Right atrium auricular region (tissue), 2 donors: ENCODE measurements at regions not wholly inside any gene's neighbourhood (a gene's known extent, or its start where the extent isn't known, plus 50 kb on each side); places are given as distances from the start of the nearest gene placed in this dataset.

Experiments
- DNase-seq: peaks from one replicate; pipeline ENCODE4 v3.0.0-alpha.2; 2019; ENCODE audit warnings: low spot score
- H3K27ac ChIP-seq, 2 donors: fragments of 200-600 bp; sonication (generic); 1 replicate in 1 of 2; 2 replicates in 1 of 2; pipeline ENCODE4 v1.5.1; 2016 to 2019
- H3K27me3 ChIP-seq, 2 donors: fragments of 200-600 bp; sonication (generic); one replicate each; pipeline versions ENCODE4 v1.5.1 to v1.6.0; 2017 to 2019
- H3K36me3 ChIP-seq: fragments of 200-600 bp; sonication (generic); one replicate; pipeline ENCODE4 v1.5.1; 2016
- H3K4me1 ChIP-seq, 2 donors: fragments of 200-600 bp; sonication (generic); one replicate each; pipeline versions ENCODE4 v1.5.1 to v1.6.0; 2017 to 2019
- H3K4me3 ChIP-seq, 2 donors: fragments of 200-600 bp; sonication (generic); 1 replicate in 1 of 2; 2 replicates in 1 of 2; pipeline ENCODE4 v1.5.1; 2017 to 2019; ENCODE audit warnings: mild to moderate bottlenecking in 1 of 2, moderate library complexity in 1 of 2
- H3K9me3 ChIP-seq, 2 donors: fragments of 200-600 bp; sonication (generic); one replicate each; pipeline ENCODE4 v1.5.1; 2019
- CTCF ChIP-seq, 2 donors: fragments of 200-600 bp; sonication (generic); IDR thresholded peaks; one replicate each; pipeline ENCODE4 v1.5.1; 2019; ENCODE audit warnings: antibody characterized with exemption in 2 of 2

- no peak for TF ChIP-seq CTCF (IDR thresholded peaks at IDR 0.05)
- Histone ChIP-seq H3K9me3 (no peaks in the 10 kb centered on the region), H3K27ac (no peak overlapping the region), H3K27me3 (no peaks in the 10 kb centered on the region), H3K4me3 (no peak overlapping the region), H3K36me3 (no peaks in the 10 kb centered on the region), H3K4me1 (no peaks in the 10 kb centered on the region)
- DNase-seq: no peak
Measured at GRCh38 chr18:71249791-71250190, 960.9 kb downstream of the SOCS6 start.

GRCh38 chr18:71242981-71243380 lies 954.1 kb downstream of the SOCS6 start:
- H3K27ac ChIP-seq: no peak overlapping the region
- no peak for TF ChIP-seq CTCF (IDR thresholded peaks at IDR 0.05)
- no peaks in the 10 kb centered on the region for H3K4me1 ChIP-seq
- no peaks in the 10 kb centered on the region for H3K27me3 ChIP-seq
- no peaks in the 10 kb centered on the region for H3K9me3 ChIP-seq
- DNase-seq: no peak
- no peak overlapping the region for H3K4me3 ChIP-seq
- H3K36me3 ChIP-seq: no peaks in the 10 kb centered on the region

DNA sequence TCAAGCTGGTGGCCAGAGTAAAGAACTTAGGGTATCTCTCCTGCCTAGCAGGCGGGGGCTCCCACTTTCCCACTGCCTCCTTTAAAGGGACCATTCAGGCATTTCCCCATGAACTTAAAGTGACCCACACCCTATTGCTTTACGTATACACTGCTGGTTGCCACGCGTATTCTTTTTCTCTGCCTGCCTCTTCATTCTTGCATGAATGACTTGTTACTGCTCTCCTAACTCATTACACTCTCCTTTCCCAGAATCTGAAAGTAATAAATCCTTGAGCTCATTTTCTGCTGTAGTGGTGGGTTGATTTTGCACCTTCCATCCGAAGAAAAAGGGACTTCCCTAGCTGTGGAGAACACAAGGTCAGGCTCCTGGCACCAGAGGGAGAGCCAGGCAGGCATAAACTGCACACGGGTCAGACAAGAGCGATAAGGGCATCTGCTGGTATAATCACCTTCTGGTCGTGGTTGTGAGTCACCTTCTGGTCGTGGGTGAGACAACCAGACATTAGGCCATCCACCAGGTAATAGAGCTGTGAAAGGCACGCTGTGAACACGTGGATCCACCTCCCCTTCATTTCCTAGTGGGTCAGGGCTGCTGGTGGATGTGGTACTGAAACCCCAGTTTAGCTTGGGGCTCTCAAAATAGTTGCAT lies 950.3 kb downstream of the SOCS6 start:
- H3K27me3 ChIP-seq: no peaks in the 10 kb centered on the region
- no peak overlapping the region for H3K27ac ChIP-seq
- no peak overlapping the region for H3K4me3 ChIP-seq
- no peaks in the 10 kb centered on the region for H3K36me3 ChIP-seq
- H3K9me3 ChIP-seq: no peaks in the 10 kb centered on the region
- no peaks in the 10 kb centered on the region for H3K4me1 ChIP-seq
- DNase-seq: no peak
- TF ChIP-seq CTCF (IDR thresholded peaks at IDR 0.05): no peak

- no peak overlapping the region for H3K4me3 ChIP-seq
- no peaks in the 10 kb centered on the region for H3K27me3 ChIP-seq
- no peaks in the 10 kb centered on the region for H3K4me1 ChIP-seq
- no peak for DNase-seq
- no peaks in the 10 kb centered on the region for H3K9me3 ChIP-seq
- H3K36me3 ChIP-seq: no peaks in the 10 kb centered on the region
- H3K27ac ChIP-seq: no peak overlapping the region
- TF ChIP-seq CTCF (IDR thresholded peaks at IDR 0.05): no peak
Measured at GRCh38 chr18:71237641-71238040, 948.8 kb downstream of the SOCS6 start.

DNA sequence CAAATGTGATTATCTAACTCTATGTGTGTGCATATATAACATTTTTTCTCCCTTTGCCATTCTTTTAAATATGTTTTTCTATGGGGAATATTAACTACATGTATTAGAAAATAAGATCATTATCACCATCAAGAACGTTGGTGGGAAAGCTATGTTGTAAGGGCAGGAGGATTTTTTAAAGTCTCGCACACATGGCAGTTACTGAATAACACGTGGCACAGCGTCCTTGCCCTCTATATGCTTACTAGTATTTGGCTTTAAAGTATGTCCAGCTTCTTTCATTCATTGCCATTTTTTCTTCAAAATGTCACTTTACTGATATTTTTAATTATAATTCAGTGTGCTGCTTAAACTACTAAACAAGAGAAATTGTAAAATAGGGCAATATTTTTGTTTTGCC lies 944.3 kb downstream of the SOCS6 start:
- H3K4me3 ChIP-seq: no peak overlapping the region
- H3K4me1 ChIP-seq: no peaks in the 10 kb centered on the region
- DNase-seq: no peak
- H3K27me3 ChIP-seq: no peaks in the 10 kb centered on the region
- no peaks in the 10 kb centered on the region for H3K36me3 ChIP-seq
- no peaks in the 10 kb centered on the region for H3K9me3 ChIP-seq
- no peak for TF ChIP-seq CTCF (IDR thresholded peaks at IDR 0.05)
- H3K27ac ChIP-seq: no peak overlapping the region

GRCh38 chr18:71223486-71223885 lies 934.6 kb downstream of the SOCS6 start:
- TF ChIP-seq CTCF (IDR thresholded peaks at IDR 0.05): no peak
- H3K4me1 ChIP-seq: no peaks in the 10 kb centered on the region
- H3K9me3 ChIP-seq: no peaks in the 10 kb centered on the region
- no peak overlapping the region for H3K27ac ChIP-seq
- H3K27me3 ChIP-seq: no peaks in the 10 kb centered on the region
- H3K4me3 ChIP-seq: no peak overlapping the region
- no peaks in the 10 kb centered on the region for H3K36me3 ChIP-seq
- DNase-seq: no peak
